GM12878 (cell line): ENCODE measurements at regions not wholly inside any gene's neighbourhood (a gene's known extent, or its start where the extent isn't known, plus 50 kb on each side); places are given as distances from the start of the nearest gene placed in this dataset. TPM values are rescaled to one million over a fixed set of nuclear protein-coding genes. Genes with fewer than 3 reads are reported as not detected.

ENCODE experiments used
- KAT2A ChIP-seq: conservative IDR thresholded peaks from 2 replicates; pipeline ENCODE4 v1.6.1; 2011; ENCODE audit warnings: low read depth, low read length; ENCODE audit not compliant: control insufficient read depth
- STAT1 ChIP-seq: fragments of 450-650 bp; conservative IDR thresholded peaks from 2 replicates; pipeline ENCODE4 v1.6.1; 2014; ENCODE audit warnings: antibody characterized with exemption, mild to moderate bottlenecking
- small RNA-seq: library from RNA; depleted of rRNA; stranded (forward); fragments of <200 nt; gene quantifications from one replicate; pipeline ENCODE3, GENCODE V24; 2014
- TF ChIP-seq, protein P1 (sequence below): fragments of 150-350 bp; IDR thresholded peaks from 2 replicates; pipeline ENCODE4 v1.6.1; 2016; ENCODE audit warnings: low read depth, low read length

GRCh38 chr13:75910591-75910990 is 274.5 kb downstream of the LMO7 start (continued):
- TF ChIP-seq, protein P1, sequence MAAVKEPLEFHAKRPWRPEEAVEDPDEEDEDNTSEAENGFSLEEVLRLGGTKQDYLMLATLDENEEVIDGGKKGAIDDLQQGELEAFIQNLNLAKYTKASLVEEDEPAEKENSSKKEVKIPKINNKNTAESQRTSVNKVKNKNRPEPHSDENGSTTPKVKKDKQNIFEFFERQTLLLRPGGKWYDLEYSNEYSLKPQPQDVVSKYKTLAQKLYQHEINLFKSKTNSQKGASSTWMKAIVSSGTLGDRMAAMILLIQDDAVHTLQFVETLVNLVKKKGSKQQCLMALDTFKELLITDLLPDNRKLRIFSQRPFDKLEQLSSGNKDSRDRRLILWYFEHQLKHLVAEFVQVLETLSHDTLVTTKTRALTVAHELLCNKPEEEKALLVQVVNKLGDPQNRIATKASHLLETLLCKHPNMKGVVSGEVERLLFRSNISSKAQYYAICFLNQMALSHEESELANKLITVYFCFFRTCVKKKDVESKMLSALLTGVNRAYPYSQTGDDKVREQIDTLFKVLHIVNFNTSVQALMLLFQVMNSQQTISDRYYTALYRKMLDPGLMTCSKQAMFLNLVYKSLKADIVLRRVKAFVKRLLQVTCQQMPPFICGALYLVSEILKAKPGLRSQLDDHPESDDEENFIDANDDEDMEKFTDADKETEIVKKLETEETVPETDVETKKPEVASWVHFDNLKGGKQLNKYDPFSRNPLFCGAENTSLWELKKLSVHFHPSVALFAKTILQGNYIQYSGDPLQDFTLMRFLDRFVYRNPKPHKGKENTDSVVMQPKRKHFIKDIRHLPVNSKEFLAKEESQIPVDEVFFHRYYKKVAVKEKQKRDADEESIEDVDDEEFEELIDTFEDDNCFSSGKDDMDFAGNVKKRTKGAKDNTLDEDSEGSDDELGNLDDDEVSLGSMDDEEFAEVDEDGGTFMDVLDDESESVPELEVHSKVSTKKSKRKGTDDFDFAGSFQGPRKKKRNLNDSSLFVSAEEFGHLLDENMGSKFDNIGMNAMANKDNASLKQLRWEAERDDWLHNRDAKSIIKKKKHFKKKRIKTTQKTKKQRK: no peak
- no peak for TF ChIP-seq STAT1
- TF ChIP-seq KAT2A: no peak
- TF ChIP-seq, all 136 proteins: peak for 0

Small RNA genes lying in the stretch of these regions (small RNA-seq; reads per million reads assigned to genes)
- not detected for gene RN7SL571P
